Stomach (tissue), 8 donors: ENCODE measurements at regions not wholly inside any gene's neighbourhood (a gene's known extent, or its start where the extent isn't known, plus 50 kb on each side); places are given as distances from the start of the nearest gene placed in this dataset.

ENCODE experiments used
- DNase-seq, 2 donors: peaks; one replicate each; pipeline versions ENCODE4 v3.0.0 to v3.0.0-alpha.2; 2013 to 2019
- H3K27ac ChIP-seq, 5 donors: fragments of 200-600 bp in 4 of 5; sonication (generic) in 4 of 5; one replicate each; pipeline ENCODE4 v1.5.1; 2013 to 2019; ENCODE audit warnings: mild to moderate bottlenecking in 1 of 5, moderate library complexity in 1 of 5
- H3K27me3 ChIP-seq, 3 donors: fragments of 200-600 bp; sonication (generic); one replicate each; pipeline ENCODE4 v1.5.1; 2017 to 2019; ENCODE audit warnings: mixed run types in 1 of 3
- H3K36me3 ChIP-seq, 4 donors: fragments of 200-600 bp; sonication (generic); 1 replicate in 3 of 4; 2 replicates in 1 of 4; pipeline ENCODE4 v1.5.1; 2016 to 2019
- H3K4me1 ChIP-seq, 4 donors: fragments of 200-600 bp; sonication (generic); one replicate each; pipeline ENCODE4 v1.5.1; 2016 to 2019
- H3K4me3 ChIP-seq, 4 donors: fragments of 200-600 bp; sonication (generic) in 3 of 4; one replicate each; pipeline ENCODE4 v1.5.1; 2016 to 2019; ENCODE audit warnings: mild to moderate bottlenecking in 1 of 4
- H3K9me3 ChIP-seq, 4 donors: fragments of 200-600 bp; sonication (generic); one replicate each; pipeline ENCODE4 v1.5.1; 2016 to 2019
- EP300 ChIP-seq: sonication (generic); formaldehyde crosslinking; IDR thresholded peaks from one replicate; pipeline ENCODE4 v1.6.1; 2017; ENCODE audit warnings: antibody characterized with exemption
- POLR2A ChIP-seq, 4 donors: fragments of 450-650 bp; IDR thresholded peaks; one replicate each; pipeline ENCODE4 v1.6.1; 2016; ENCODE audit warnings: antibody characterized with exemption in 4 of 4, control low read depth in 2 of 4, mild to moderate bottlenecking in 1 of 4, moderate library complexity in 1 of 4
- POLR2AphosphoS5 ChIP-seq, 3 donors: sonication (generic); formaldehyde crosslinking; IDR thresholded peaks; one replicate each; pipeline ENCODE4 v1.6.1; 2016; ENCODE audit warnings: antibody characterized with exemption in 3 of 3
- WGBS, 5 donors: extraction: QIAGEN DNeasy Blood & Tissue Kit in 3 of 5; methylation state at CpG; one replicate each; pipeline versions ENCODE4 v1.1.5 to v1.1.7; 2013 to 2018; 5-methylcytosine and 5-hydroxymethylcytosine counted together
- intact Hi-C: fragments of 100-400 bp; cut with DNase I; formaldehyde crosslinking; loops from one replicate; pipeline ENCODE4 v1.15.1; 2023; ENCODE audit warnings: low total_unique reads
- TF ChIP-seq, protein P1 (sequence below), 7 experiments: fragments of 450-650 bp in 4 of 7; fragments of 200-600 bp in 3 of 7; sonication (generic) in 3 of 7; IDR thresholded peaks; one replicate each; pipeline ENCODE4 v1.5.1; 2016 to 2019; ENCODE audit warnings: antibody characterized with exemption in 7 of 7, control low read depth in 2 of 7, mild to moderate bottlenecking in 1 of 7
- donor health status: healthy with polysubstance abuse.
- donor health status: Bipolar disorder and iron deficiency.
- donor health status: healthy.

DNA sequence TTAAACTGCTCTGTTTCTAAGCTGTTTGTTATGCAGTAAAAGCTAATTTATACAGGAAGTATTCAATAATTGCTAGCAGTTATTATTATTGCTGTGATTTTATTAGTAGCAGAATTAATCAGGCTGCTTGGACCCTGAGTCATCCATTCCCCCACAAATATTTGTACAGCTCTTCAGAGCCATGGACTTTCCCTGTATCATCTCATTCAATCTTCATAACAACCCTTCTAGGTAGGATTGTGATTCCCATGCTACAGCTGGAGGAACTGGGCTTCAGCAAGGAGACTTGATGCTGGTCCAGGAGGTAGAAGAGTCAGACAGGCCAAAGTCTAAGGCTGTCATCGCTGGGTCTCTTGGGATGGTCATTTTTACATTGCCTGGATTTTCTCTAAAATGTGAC lies 208.3 kb downstream of the C16orf95 start:
- H3K4me1 ChIP-seq, result no peaks in the 10 kb centered on the region
- 88 to 98% (median 94%) methylated on average over 1 of the region's 1 CpG for WGBS, 5 donors
- no peak overlapping the region for H3K4me3 ChIP-seq
- intact Hi-C loops, result no loop called here
- peaks cover 0 to 5% (median 0%) of the 10 kb centered on the region in 4 donors for H3K9me3 ChIP-seq
- no peak overlapping the region for H3K27ac ChIP-seq
- H3K36me3 ChIP-seq, result no peaks in the 10 kb centered on the region
- peaks cover 0 to 3% (median 0%) of the 10 kb centered on the region in 3 donors for H3K27me3 ChIP-seq
- TF ChIP-seq POLR2AphosphoS5 (IDR thresholded peaks at IDR 0.05), result no peak
- TF ChIP-seq EP300, result no peak
- TF ChIP-seq POLR2A (IDR thresholded peaks at IDR 0.05), result no peak
- DNase-seq, result no peak

DNA sequence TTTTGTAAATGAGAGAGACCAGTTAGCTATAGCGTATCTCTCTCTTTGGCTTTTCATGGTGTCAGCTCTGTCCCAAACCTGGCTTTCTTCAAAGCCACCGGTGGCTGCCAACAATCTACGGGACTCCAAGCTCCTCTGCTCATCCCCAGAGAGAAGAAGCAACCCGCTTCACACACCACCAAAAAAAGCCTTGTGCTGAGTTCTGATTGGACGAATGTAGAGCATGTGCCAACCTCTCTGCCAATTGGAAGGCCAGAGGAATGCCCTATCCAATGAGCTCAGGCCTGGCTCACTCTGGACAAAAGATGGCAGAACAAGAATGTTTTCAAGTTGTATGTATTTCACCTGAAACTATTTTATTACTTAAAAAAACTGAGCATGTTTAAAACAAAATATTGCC lies 202.4 kb downstream of the C16orf95 start:
- intact Hi-C loops, result no loop called here
- TF ChIP-seq POLR2AphosphoS5 (IDR thresholded peaks at IDR 0.05) (no peak), EP300 (no peak), POLR2A (IDR thresholded peaks at IDR 0.05) (no peak)
- WGBS, 5 donors, result 83 to 94% (median 91%) methylated on average over 5 of the region's 5 CpGs

GRCh38 chr16:87115646-87116045 lies 201.5 kb downstream of the C16orf95 start:
- Histone ChIP-seq H3K27ac (no peak overlapping the region), H3K4me3 (no peak overlapping the region), H3K36me3 (no peaks in the 10 kb centered on the region), H3K9me3 (no peaks in the 10 kb centered on the region), H3K4me1 (no peaks in the 10 kb centered on the region), H3K27me3 (peaks cover 0 to 29% (median 5%) of the 10 kb centered on the region in 3 donors)
- no peak for DNase-seq
- intact Hi-C loops, result no loop called here
- 44 to 58% (median 52%) methylated on average over 6 of the region's 6 CpGs for WGBS, 5 donors
- TF ChIP-seq, protein P1, sequence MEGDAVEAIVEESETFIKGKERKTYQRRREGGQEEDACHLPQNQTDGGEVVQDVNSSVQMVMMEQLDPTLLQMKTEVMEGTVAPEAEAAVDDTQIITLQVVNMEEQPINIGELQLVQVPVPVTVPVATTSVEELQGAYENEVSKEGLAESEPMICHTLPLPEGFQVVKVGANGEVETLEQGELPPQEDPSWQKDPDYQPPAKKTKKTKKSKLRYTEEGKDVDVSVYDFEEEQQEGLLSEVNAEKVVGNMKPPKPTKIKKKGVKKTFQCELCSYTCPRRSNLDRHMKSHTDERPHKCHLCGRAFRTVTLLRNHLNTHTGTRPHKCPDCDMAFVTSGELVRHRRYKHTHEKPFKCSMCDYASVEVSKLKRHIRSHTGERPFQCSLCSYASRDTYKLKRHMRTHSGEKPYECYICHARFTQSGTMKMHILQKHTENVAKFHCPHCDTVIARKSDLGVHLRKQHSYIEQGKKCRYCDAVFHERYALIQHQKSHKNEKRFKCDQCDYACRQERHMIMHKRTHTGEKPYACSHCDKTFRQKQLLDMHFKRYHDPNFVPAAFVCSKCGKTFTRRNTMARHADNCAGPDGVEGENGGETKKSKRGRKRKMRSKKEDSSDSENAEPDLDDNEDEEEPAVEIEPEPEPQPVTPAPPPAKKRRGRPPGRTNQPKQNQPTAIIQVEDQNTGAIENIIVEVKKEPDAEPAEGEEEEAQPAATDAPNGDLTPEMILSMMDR (IDR thresholded peaks at IDR 0.05), result no peak
- TF ChIP-seq POLR2A (IDR thresholded peaks at IDR 0.05) (no peak), POLR2AphosphoS5 (IDR thresholded peaks at IDR 0.05) (no peak), EP300 (no peak)

More for the DNA sequence above, 202.4 kb downstream of the C16orf95 start:
- DNase-seq, result no peak
- Histone ChIP-seq H3K4me1 (no peaks in the 10 kb centered on the region), H3K27ac (no peak overlapping the region), H3K9me3 (no peaks in the 10 kb centered on the region), H3K27me3 (peaks cover 0 to 21% (median 5%) of the 10 kb centered on the region in 3 donors), H3K36me3 (no peaks in the 10 kb centered on the region), H3K4me3 (no peak overlapping the region)

DNA sequence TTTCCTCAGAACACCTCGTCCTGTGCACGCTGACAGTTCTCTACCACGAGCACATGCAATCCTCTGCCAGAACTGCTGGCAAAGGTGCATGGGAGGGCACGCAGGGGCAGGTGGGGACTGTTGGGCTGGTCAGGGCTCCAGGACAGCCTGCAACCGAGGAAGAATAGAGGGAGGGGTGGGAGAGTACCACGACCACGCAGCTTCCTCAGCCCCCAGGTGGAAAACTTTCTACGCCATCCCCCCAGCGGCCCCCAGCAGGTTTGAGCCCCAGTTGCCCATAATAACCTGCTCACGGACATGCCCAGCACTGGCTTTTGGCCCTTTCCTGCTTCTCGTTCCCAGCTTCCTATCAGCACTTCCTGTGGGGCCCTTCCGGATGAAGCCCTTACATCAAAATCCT lies 199.3 kb downstream of the C16orf95 start:
- no peak for DNase-seq
- WGBS, 5 donors, result 48 to 69% (median 56%) methylated on average over 12 of the region's 12 CpGs

GRCh38 chr16:87119168-87119567 lies 198.0 kb downstream of the C16orf95 start:
- Histone ChIP-seq H3K27ac (no peak overlapping the region), H3K36me3 (no peaks in the 10 kb centered on the region), H3K9me3 (peaks cover 0 to 10% (median 9%) of the 10 kb centered on the region in 4 donors), H3K4me3 (no peak overlapping the region), H3K4me1 (no peaks in the 10 kb centered on the region), H3K27me3 (peaks cover 0 to 52% (median 5%) of the 10 kb centered on the region in 3 donors)
- TF ChIP-seq POLR2AphosphoS5 (IDR thresholded peaks at IDR 0.05) (no peak), POLR2A (IDR thresholded peaks at IDR 0.05) (no peak), EP300 (no peak)
- TF ChIP-seq, protein P1 (IDR thresholded peaks at IDR 0.05), result no peak
- WGBS, 5 donors, result 57 to 80% (median 69%) methylated on average over 2 of the region's 2 CpGs
- intact Hi-C loops, result no loop called here
- no peak for DNase-seq

More for the DNA sequence above, 199.3 kb downstream of the C16orf95 start:
- H3K27me3 ChIP-seq, result peaks cover 0 to 43% (median 5%) of the 10 kb centered on the region in 3 donors
- H3K9me3 ChIP-seq, result peaks cover 0 to under 1% (median 0%) of the 10 kb centered on the region in 4 donors
- no peak overlapping the region for H3K27ac ChIP-seq
- H3K4me1 ChIP-seq, result no peaks in the 10 kb centered on the region
- intact Hi-C loops, result no loop called here
- TF ChIP-seq POLR2AphosphoS5 (IDR thresholded peaks at IDR 0.05) (no peak), POLR2A (IDR thresholded peaks at IDR 0.05) (no peak), EP300 (no peak)
- TF ChIP-seq, protein P1 (IDR thresholded peaks at IDR 0.05), result no peak
- no peak overlapping the region for H3K4me3 ChIP-seq
- H3K36me3 ChIP-seq, result no peaks in the 10 kb centered on the region
